Peyer's patch (tissue), 4 donors: ENCODE measurements at regions not wholly inside any gene's neighbourhood (a gene's known extent, or its start where the extent isn't known, plus 50 kb on each side); places are given as distances from the start of the nearest gene placed in this dataset.

ENCODE experiments used
- CTCF ChIP-seq, 6 experiments: fragments of 450-650 bp in 4 of 6; fragments of 200-600 bp in 2 of 6; sonication (generic) in 1 of 6; IDR thresholded peaks; one replicate each; pipeline ENCODE4 v1.5.1; 2017 to 2019; ENCODE audit warnings: antibody characterized with exemption in 6 of 6, mild to moderate bottlenecking in 3 of 6, moderate library complexity in 1 of 6
- POLR2A ChIP-seq, 2 donors: fragments of 450-650 bp; IDR thresholded peaks; one replicate each; pipeline ENCODE4 v1.5.1; 2017; ENCODE audit warnings: antibody characterized with exemption in 2 of 2, mild to moderate bottlenecking in 2 of 2, moderate library complexity in 2 of 2

- TF ChIP-seq CTCF (IDR thresholded peaks at IDR 0.05) (no peak), POLR2A (IDR thresholded peaks at IDR 0.05) (no peak)
Observed at GRCh38 chr6:4259391-4259790, 124.0 kb upstream of the ECI2 start.
